ENCODE measurements at regions not wholly inside any gene's neighbourhood (a gene's known extent, or its start where the extent isn't known, plus 50 kb on each side); places are given as distances from the start of the nearest gene placed in this dataset.
"Not testable (repeated sequence)": the region's sequence is repeated elsewhere in the genome, so short reads cannot be mapped to it uniquely, and the experiment has no call there.

DNA sequence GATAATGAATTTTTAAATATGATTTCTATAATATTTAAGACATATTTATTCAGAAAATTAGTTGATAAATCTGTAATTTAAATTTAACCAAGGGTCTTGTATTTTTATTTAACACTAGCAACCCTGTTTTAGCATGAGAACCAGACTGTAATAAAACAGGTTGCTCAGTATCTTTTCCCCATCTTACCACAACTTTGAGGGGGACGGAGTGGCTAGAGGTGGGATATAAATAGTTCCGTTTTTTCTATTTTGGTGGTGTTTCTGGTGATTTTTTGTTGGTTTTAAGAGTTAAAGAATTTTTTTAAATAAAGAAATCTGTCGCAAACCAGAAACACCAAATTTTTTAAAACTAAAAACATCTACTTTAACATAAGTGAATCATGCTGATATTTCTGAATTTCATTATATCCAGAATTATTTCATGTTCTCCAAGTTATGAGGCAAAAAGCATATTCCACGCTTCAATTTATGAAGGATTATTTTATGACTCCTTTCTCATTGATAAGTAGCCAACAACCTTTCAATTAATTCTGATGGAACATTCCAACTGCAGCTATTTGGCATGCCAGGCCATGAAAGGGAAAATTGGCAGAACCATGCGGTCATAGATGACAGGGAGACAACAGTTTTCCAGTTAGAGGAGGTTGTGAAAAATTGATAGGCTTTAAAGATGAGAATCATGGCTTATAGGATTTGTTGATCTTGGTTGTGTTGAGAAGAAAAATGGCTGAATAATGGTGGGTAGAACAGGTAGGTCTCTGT is 151.9 kb upstream of the CARMIL1 start:
- Histone ChIP-seq H3K9ac (ENCODE audit: low read depth, low read length) (no peak overlapping the region), H3K36me3 (ENCODE audit: insufficient read depth, low read length) (no peaks in the 10 kb centered on the region), H3K27me3 (ENCODE audit: insufficient read depth, low read length) (no peaks in the 10 kb centered on the region), H3K4me3 (ENCODE audit: low read length) (no peak overlapping the region), H3K9me3 (ENCODE audit: insufficient read depth, low read depth, low read length) (no peaks in the 10 kb centered on the region), H3K4me1 (ENCODE audit: insufficient read depth, low read length) (no peaks in the 10 kb centered on the region; the same call in 1 of the 2 replicates), H3K27ac (ENCODE audit: low read depth, low read length) (no peak overlapping the region)
- 98% methylated on average over 2 of the region's 5 CpGs for WGBS

DNA sequence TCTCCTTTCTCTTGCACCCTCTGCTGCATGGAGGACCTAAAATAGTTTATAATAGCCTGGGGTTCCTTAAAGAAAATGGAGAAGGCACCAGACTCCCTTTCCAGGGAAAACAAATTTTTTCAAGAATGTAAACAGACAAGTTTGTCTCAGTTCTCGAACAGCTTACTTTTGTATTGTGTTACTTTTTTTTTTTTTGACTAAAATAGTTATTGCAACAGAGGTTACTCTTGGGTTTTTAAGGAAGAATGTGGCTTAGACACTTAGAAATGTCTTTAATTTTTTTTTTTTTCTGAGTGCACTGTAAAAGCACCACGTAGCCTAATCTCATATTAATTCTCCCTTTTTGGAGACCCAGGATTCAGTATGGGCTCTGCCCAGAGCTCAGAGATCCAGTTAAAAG is 148.7 kb upstream of the CARMIL1 start:
- no peaks in the 10 kb centered on the region; the same call in 1 of the 2 replicates for H3K4me1 ChIP-seq (ENCODE audit: insufficient read depth, low read length)
- no peaks in the 10 kb centered on the region for H3K27me3 ChIP-seq (ENCODE audit: insufficient read depth, low read length)
- peaks cover 32% of the 10 kb centered on the region for H3K9me3 ChIP-seq (ENCODE audit: insufficient read depth, low read depth, low read length)
- no peaks in the 10 kb centered on the region for H3K36me3 ChIP-seq (ENCODE audit: insufficient read depth, low read length)
- WGBS = 95% methylated on average over 2 of the region's 2 CpGs
- H3K4me3 ChIP-seq (ENCODE audit: low read length) = no peak overlapping the region
- no peak overlapping the region for H3K9ac ChIP-seq (ENCODE audit: low read depth, low read length)
- H3K27ac ChIP-seq (ENCODE audit: low read depth, low read length) = no peak overlapping the region

DNA sequence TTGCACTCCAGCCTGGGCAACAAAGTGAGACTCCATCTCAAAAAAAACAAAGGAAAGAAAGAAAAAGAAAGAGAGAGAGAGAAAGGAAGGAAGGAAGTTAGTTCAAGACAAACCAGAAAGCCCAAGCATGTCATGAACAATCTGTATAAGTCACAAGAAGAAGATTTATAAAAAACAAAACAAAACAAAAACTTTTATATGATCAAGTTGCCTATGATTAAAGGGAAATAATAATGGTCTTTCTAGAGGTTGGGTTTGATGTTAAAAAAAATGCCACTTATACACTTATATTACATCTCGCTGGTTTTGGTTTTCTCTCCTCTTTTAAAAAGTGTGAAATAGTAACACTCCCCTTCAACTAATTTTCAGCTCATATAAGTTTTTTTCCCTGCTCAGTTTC is 146.2 kb upstream of the CARMIL1 start:
- H3K36me3 ChIP-seq (ENCODE audit: insufficient read depth, low read length) = no peaks in the 10 kb centered on the region
- H3K4me1 ChIP-seq (ENCODE audit: insufficient read depth, low read length) = no peaks in the 10 kb centered on the region; the same call in 1 of the 2 replicates
- H3K9me3 ChIP-seq (ENCODE audit: insufficient read depth, low read depth, low read length) = peaks cover 38% of the 10 kb centered on the region
- H3K27me3 ChIP-seq (ENCODE audit: insufficient read depth, low read length) = no peaks in the 10 kb centered on the region
- no peak overlapping the region for H3K27ac ChIP-seq (ENCODE audit: low read depth, low read length)
- no peak overlapping the region for H3K4me3 ChIP-seq (ENCODE audit: low read length)
- WGBS = 100% methylated on average over 1 of the region's 1 CpG
- no peak overlapping the region for H3K9ac ChIP-seq (ENCODE audit: low read depth, low read length)

DNA sequence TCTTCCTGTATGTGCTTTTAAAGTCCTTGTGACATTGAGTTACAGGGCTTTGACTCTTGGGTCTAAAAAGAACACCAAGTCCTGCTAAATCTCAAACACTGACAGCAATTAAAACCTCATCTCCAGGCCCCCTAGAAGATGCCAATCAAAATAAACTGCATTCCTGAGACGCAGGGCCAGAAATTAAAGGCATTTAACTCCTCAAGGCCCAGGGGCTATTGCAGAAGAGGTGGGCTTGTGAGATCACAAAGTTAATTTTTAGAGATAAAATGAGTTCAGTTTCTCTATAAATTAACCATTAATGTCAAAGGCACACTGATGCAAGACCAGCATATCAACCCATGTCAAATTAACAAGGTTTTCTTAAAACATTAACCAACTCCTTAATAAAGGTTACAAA is 145.6 kb upstream of the CARMIL1 start:
- Histone ChIP-seq H3K9ac (ENCODE audit: low read depth, low read length) (no peak overlapping the region), H3K4me1 (ENCODE audit: insufficient read depth, low read length) (no peaks in the 10 kb centered on the region; the same call in 1 of the 2 replicates), H3K27me3 (ENCODE audit: insufficient read depth, low read length) (no peaks in the 10 kb centered on the region), H3K4me3 (ENCODE audit: low read length) (no peak overlapping the region), H3K27ac (ENCODE audit: low read depth, low read length) (no peak overlapping the region), H3K36me3 (ENCODE audit: insufficient read depth, low read length) (no peaks in the 10 kb centered on the region), H3K9me3 (ENCODE audit: insufficient read depth, low read depth, low read length) (peaks cover 38% of the 10 kb centered on the region)
- 91% methylated on average over 1 of the region's 1 CpG for WGBS

DNA sequence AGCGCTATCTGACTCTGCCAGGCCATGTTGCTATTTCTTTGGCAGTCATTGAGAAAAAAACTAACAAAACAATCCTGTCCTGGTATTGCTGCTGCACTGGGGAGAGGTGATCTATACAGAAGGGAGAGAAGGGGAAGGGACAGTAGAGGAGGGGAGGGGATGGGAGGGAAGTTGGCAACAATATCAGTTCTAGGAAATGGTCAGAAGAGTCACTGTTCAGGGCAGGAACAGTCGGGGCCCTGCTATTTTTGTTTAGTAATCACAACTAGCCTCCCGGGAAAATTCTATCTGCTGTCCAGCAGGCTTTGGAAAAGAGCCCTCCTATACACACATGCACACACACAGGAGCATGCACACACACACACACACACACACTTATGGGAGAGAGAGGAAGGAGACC is 142.3 kb upstream of the CARMIL1 start:
- Histone ChIP-seq H3K9ac (ENCODE audit: low read depth, low read length) (no peak overlapping the region), H3K4me1 (ENCODE audit: insufficient read depth, low read length) (no peaks in the 10 kb centered on the region), H3K36me3 (ENCODE audit: insufficient read depth, low read length) (no peaks in the 10 kb centered on the region), H3K27me3 (ENCODE audit: insufficient read depth, low read length) (no peaks in the 10 kb centered on the region), H3K9me3 (ENCODE audit: insufficient read depth, low read depth, low read length) (peaks cover 38% of the 10 kb centered on the region), H3K4me3 (ENCODE audit: low read length) (no peak overlapping the region), H3K27ac (ENCODE audit: low read depth, low read length) (no peak overlapping the region)
- 92% methylated on average over 3 of the region's 3 CpGs for WGBS

DNA sequence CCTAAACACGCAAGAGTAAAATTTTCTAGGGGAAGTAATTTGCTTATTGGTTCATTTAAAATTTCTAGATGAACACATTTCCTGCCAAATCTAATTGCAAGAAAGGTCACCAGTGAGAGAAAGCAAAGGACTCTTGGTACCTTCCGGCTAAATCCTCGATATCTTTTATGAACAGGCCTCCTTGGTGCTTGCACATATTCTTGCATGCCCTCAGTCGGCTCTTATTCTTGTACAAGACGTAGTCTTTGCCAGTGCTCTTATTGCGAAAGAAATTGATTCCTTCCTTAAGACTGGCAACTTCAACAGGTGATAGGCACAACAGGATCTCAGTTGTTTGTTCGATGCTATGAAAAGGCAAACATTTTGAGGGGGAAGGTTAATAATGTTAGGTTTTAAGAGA is 141.7 kb upstream of the CARMIL1 start:
- no peaks in the 10 kb centered on the region for H3K27me3 ChIP-seq (ENCODE audit: insufficient read depth, low read length)
- peaks cover 36% of the 10 kb centered on the region for H3K9me3 ChIP-seq (ENCODE audit: insufficient read depth, low read depth, low read length)
- WGBS = 96% methylated on average over 7 of the region's 7 CpGs
- H3K4me1 ChIP-seq (ENCODE audit: insufficient read depth, low read length) = no peaks in the 10 kb centered on the region
- no peak overlapping the region for H3K27ac ChIP-seq (ENCODE audit: low read depth, low read length)
- H3K36me3 ChIP-seq (ENCODE audit: insufficient read depth, low read length) = no peaks in the 10 kb centered on the region
- no peak overlapping the region for H3K9ac ChIP-seq (ENCODE audit: low read depth, low read length)
- H3K4me3 ChIP-seq (ENCODE audit: low read length) = no peak overlapping the region

DNA sequence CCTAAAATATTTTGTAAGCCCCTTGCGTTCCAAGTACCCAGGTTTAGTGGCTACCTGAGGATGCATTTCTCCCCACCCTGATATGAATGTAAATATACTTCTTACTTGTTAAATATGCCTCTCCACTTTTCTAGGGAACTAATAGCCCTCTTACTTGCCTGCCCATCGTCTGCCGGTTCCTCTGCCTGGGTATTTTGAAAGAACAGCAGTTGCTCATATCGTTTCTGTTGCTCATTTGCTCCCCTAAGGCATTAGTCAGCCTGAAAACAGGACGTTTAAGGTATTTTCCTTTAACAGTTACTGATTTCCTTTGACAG is 141.3 kb upstream of the CARMIL1 start:
- WGBS = 87% methylated on average over 4 of the region's 5 CpGs
- Histone ChIP-seq H3K36me3 (ENCODE audit: insufficient read depth, low read length) (no peaks in the 10 kb centered on the region), H3K9me3 (ENCODE audit: insufficient read depth, low read depth, low read length) (peaks cover 32% of the 10 kb centered on the region), H3K4me3 (ENCODE audit: low read length) (no peak overlapping the region), H3K27me3 (ENCODE audit: insufficient read depth, low read length) (no peaks in the 10 kb centered on the region), H3K9ac (ENCODE audit: low read depth, low read length) (no peak overlapping the region), H3K27ac (ENCODE audit: low read depth, low read length) (no peak overlapping the region), H3K4me1 (ENCODE audit: insufficient read depth, low read length) (no peaks in the 10 kb centered on the region)

DNA sequence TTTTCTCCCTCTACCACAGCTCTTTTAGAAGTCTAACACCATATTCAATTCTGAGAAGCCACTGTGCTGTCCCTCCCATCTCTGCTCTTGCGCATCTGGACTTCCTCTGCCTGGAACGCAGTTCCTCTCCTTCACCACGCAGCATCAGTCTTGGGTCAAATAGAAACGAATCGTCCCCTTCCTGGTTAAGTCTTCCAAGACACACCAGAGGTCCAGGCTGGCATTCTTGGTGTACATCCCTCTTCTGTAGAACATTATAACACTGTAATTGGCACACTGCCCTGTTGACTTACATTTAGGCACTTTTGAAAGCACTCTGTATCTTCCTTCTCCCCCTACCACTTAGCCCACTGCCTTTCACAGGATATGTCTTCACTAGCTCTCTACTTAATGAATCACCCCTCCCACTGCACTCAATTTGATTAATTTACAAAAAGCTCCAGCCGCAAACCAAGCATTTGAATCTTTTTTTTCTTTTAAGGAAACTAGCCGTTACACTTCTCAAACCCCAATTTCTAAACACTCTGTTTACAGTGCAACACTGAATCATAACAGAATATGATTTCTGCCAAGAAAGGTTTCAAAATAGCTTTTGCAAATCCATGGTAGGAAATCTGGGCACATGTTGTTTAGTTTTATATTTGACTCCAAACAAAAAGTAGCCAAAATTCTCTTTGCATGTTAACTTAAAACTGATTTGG is 140.8 kb upstream of the CARMIL1 start:
- WGBS = 86% methylated on average over 7 of the region's 7 CpGs
- H3K27me3 ChIP-seq (ENCODE audit: insufficient read depth, low read length) = no peaks in the 10 kb centered on the region
- no peaks in the 10 kb centered on the region for H3K4me1 ChIP-seq (ENCODE audit: insufficient read depth, low read length)
- H3K9ac ChIP-seq (ENCODE audit: low read depth, low read length) = no peak overlapping the region
- H3K9me3 ChIP-seq (ENCODE audit: insufficient read depth, low read depth, low read length) = peaks cover 27% of the 10 kb centered on the region
- H3K27ac ChIP-seq (ENCODE audit: low read depth, low read length) = no peak overlapping the region
- H3K4me3 ChIP-seq (ENCODE audit: low read length) = no peak overlapping the region
- H3K36me3 ChIP-seq (ENCODE audit: insufficient read depth, low read length) = no peaks in the 10 kb centered on the region

DNA sequence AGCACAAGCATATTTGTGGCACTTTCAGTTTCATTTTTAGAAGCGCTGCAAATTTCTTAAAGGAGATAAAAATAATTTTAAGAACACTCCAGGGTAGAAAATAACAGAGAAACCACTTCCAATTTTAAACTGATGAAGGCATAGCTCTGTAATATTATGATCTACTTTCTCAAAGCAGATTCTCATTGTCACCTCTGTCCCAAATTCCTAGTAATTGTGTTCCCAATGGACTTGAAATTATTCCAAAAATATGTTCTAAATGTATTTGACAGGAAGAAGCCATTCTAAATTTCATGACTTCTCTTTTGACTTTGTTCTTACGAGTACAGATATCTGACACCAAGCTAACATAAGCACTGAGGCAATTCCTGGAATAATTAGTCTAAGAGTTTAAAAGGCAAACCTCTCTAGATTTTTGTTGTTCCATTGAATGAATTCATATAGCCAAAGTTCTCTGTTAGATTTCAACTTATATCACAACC is 140.2 kb upstream of the CARMIL1 start:
- Histone ChIP-seq H3K27ac (ENCODE audit: low read depth, low read length) (no peak overlapping the region), H3K36me3 (ENCODE audit: insufficient read depth, low read length) (no peaks in the 10 kb centered on the region), H3K27me3 (ENCODE audit: insufficient read depth, low read length) (no peaks in the 10 kb centered on the region), H3K4me3 (ENCODE audit: low read length) (no peak overlapping the region), H3K9ac (ENCODE audit: low read depth, low read length) (no peak overlapping the region), H3K9me3 (ENCODE audit: insufficient read depth, low read depth, low read length) (peaks cover 21% of the 10 kb centered on the region), H3K4me1 (ENCODE audit: insufficient read depth, low read length) (no peaks in the 10 kb centered on the region)
- 100% methylated on average over 1 of the region's 2 CpGs for WGBS

DNA sequence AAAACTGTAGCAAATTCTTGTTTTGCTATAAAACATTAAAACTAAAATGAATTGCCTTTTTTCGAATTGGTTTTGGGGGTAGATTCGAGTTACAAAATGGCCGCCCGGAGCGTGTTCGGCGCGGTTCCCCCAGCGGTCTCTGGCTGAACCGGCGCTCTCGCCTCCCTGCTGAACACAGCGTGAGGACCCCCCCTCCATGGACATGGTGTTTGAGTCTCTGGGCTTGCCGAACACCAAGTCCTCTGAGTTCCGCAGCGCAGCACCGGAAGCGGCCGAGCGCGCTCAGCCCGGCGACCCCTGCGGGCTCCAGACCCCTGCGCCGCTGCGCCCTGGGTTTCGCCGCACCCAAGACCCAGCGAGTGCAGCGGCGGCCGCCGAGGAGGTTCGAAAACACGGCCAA is 139.6 kb upstream of the CARMIL1 start:
- not testable (repeated sequence) for H3K36me3 ChIP-seq (ENCODE audit: insufficient read depth, low read length); H3K27ac ChIP-seq (ENCODE audit: low read depth, low read length); H3K27me3 ChIP-seq (ENCODE audit: insufficient read depth, low read length); H3K9ac ChIP-seq (ENCODE audit: low read depth, low read length); H3K4me3 ChIP-seq (ENCODE audit: low read length); H3K4me1 ChIP-seq (ENCODE audit: insufficient read depth, low read length)
- WGBS = 96% methylated on average over 36 of the region's 36 CpGs
- H3K9me3 ChIP-seq (ENCODE audit: insufficient read depth, low read depth, low read length) = peaks cover 15% of the 10 kb centered on the region

DNA sequence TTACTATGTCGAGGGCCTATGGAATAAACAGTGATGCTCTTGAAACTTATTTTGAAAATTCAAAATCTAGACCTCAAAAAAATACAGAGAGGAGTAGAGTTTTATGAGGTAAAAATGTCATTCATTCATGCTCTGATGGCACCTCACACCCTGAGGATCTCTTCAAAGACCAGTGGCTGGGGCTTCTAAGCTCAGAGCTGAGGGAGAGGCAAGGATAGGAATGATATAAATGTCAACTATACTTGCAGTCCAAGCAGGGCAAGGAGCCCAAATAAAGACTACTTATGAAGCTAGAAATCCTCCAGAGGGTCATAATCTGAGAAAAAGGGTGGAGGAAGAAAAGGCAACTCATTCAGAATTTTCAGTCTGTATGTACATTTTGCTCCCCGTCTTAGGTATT is 136.7 kb upstream of the CARMIL1 start:
- Histone ChIP-seq H3K4me1 (ENCODE audit: insufficient read depth, low read length) (no peaks in the 10 kb centered on the region), H3K27me3 (ENCODE audit: insufficient read depth, low read length) (no peaks in the 10 kb centered on the region), H3K36me3 (ENCODE audit: insufficient read depth, low read length) (no peaks in the 10 kb centered on the region), H3K27ac (ENCODE audit: low read depth, low read length) (no peak overlapping the region), H3K9ac (ENCODE audit: low read depth, low read length) (no peak overlapping the region), H3K9me3 (ENCODE audit: insufficient read depth, low read depth, low read length) (no peaks in the 10 kb centered on the region), H3K4me3 (ENCODE audit: low read length) (no peak overlapping the region)
- WGBS = 92% methylated on average over 1 of the region's 2 CpGs

Data from HUES64 (cell line).